Ovary (tissue), 3 donors: ENCODE measurements at regions not wholly inside any gene's neighbourhood (a gene's known extent, or its start where the extent isn't known, plus 50 kb on each side); places are given as distances from the start of the nearest gene placed in this dataset.

Source experiments
- EP300 ChIP-seq: sonication (generic); formaldehyde crosslinking; IDR thresholded peaks from one replicate; pipeline ENCODE4 v1.6.1; 2017; ENCODE audit warnings: antibody characterized with exemption
- POLR2A ChIP-seq: fragments of 450-650 bp; IDR thresholded peaks from one replicate; pipeline ENCODE4 v1.6.1; 2017; ENCODE audit warnings: antibody characterized with exemption, mild to moderate bottlenecking, moderate library complexity
- TF ChIP-seq, protein P1 (sequence below), 3 donors: fragments of 450-650 bp in 2 of 3; fragments of 200-600 bp in 1 of 3; IDR thresholded peaks; one replicate each; pipeline versions ENCODE4 v1.5.1 to v1.8.0; 2016 to 2022; ENCODE audit warnings: antibody characterized with exemption in 3 of 3, mild to moderate bottlenecking in 1 of 3
- donor health status: DM: no; HTN: no; CAD: no.

DNA sequence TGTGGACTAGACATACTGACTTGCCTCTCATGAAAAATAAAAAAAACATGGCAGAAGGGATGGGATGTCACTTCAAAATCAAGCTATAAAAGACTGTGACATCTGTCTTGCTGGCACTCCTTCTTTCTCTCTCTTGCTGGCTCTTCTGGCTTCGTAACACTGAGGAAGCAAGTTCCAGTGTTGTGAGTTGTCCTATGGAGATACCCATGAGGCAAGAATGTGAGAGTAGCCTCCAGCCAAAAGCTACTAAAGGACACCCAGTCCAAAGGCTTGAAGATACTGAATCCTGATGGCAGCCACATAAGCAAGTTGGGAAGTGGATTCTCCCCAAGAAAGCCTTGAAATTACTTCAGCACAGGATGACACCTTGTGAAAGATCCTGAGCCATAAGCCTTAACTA lies 376.1 kb upstream of the TMEFF2 start:
- TF ChIP-seq, protein P1, sequence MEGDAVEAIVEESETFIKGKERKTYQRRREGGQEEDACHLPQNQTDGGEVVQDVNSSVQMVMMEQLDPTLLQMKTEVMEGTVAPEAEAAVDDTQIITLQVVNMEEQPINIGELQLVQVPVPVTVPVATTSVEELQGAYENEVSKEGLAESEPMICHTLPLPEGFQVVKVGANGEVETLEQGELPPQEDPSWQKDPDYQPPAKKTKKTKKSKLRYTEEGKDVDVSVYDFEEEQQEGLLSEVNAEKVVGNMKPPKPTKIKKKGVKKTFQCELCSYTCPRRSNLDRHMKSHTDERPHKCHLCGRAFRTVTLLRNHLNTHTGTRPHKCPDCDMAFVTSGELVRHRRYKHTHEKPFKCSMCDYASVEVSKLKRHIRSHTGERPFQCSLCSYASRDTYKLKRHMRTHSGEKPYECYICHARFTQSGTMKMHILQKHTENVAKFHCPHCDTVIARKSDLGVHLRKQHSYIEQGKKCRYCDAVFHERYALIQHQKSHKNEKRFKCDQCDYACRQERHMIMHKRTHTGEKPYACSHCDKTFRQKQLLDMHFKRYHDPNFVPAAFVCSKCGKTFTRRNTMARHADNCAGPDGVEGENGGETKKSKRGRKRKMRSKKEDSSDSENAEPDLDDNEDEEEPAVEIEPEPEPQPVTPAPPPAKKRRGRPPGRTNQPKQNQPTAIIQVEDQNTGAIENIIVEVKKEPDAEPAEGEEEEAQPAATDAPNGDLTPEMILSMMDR (IDR thresholded peaks at IDR 0.05), result no peak
- TF ChIP-seq EP300 (no peak), POLR2A (no peak)
